ENCODE measurements at regions not wholly inside any gene's neighbourhood (a gene's known extent, or its start where the extent isn't known, plus 50 kb on each side); places are given as distances from the start of the nearest gene placed in this dataset.

DNA sequence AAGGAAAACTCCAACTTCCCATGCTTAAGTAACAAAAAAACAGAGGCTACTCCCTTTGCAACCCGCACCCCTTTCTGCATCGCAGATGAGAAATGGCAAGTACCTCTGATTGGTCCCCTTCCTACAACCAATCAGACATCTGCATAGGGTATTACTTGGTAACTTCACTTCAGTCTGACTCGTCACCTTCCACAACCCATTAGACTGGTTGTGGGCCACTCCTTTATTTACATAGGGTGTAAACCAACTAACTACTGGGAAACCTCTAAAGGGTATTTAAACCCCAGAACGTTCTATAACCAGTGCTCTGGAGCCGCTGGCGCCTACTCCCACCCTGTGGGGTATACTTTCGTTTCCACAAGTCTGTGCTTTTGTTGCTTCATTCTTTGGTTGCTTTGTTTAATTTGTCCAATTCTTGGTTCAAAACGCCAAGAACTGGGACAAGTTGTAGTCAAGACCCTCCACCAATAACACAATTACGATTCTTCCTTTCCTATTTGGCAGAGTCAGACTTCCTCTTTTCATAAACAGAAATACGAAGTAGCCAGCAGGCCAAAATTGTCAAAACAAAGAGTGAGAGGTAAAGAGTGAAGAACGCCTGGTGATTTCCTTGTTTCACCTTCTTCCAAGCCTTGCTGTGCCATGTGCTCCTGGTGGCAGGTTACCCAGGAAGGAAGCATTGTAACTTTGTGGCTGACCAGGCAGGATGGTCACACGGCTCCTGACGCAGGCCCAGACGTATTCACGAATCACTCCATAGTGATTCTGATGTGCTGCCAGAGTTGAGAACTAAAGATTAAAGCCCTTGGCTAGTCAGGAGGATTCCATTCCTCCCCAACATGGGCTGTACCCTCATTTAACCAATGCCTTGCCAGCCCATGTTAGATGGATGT lies 477.4 kb downstream of the ARHGEF28 start:
- Histone ChIP-seq H3K9ac (ENCODE audit: low read length) (no peak overlapping the region), H3K36me3 (ENCODE audit: control insufficient read depth in 1 of 2, insufficient read depth in 2 of 2, low read length in 2 of 2) (no peaks in the 10 kb centered on the region), H3K9me2 (ENCODE audit: insufficient read depth) (no peaks in the 10 kb centered on the region), H3K4me3 (replicated peaks in 1 of 2; ENCODE audit: low read depth in 1 of 2, low read length in 2 of 2) (no peak overlapping the region), H2AFZ (ENCODE audit: low read depth, low read length, poor library complexity, severe bottlenecking) (no peak overlapping the region), H3K4me1 (ENCODE audit: control insufficient read depth in 1 of 2, insufficient read depth in 2 of 2, low read length in 2 of 2) (no peaks in the 10 kb centered on the region), H3K27ac (ENCODE audit: low read depth, low read length) (no peak overlapping the region), H3K27me3 (ENCODE audit: insufficient read depth, low read length) (no peaks in the 10 kb centered on the region), H3K79me2 (ENCODE audit: insufficient read depth, low read length) (no peaks in the 10 kb centered on the region), H3K4me2 (ENCODE audit: low read length) (no peak overlapping the region), H4K20me1 (ENCODE audit: insufficient read depth) (no peaks in the 10 kb centered on the region), H3K9me3 (ENCODE audit: control insufficient read depth in 1 of 2, insufficient read depth in 1 of 2, low read depth in 1 of 2, low read length in 2 of 2) (no peaks in the 10 kb centered on the region)
- no peak for DNase-seq (ENCODE audit: low read depth, low spot score)
- BruUV-seq (replicated peaks): no TSS peak
- ChIA-PET POLR2A (no interaction called here), CTCF (no interaction called here), RAD21 (ENCODE audit: low non-redundant PET in 1 of 2, low total read pairs in 2 of 2, uncharacterized antibody in 2 of 2, unreplicated experiment in 2 of 2) (no interaction called here)
- ATAC-seq: no peak
- intact Hi-C loops (cut with micrococcal nuclease): no loop called here
- no peak for TF ChIP-seq CBX3 (IDR thresholded peaks at IDR 0.05; ENCODE audit: low read depth)
- no peak for TF ChIP-seq ZNF274 (IDR thresholded peaks at IDR 0.05; ENCODE audit: low read depth, low read length)
- TF ChIP-seq EZH2 (IDR thresholded peaks at IDR 0.05): no peak
- TF ChIP-seq TCF7L2 (IDR thresholded peaks at IDR 0.05; ENCODE audit: borderline replicate concordance, extremely low read depth, insufficient read depth, insufficient read length): no peak

DNA sequence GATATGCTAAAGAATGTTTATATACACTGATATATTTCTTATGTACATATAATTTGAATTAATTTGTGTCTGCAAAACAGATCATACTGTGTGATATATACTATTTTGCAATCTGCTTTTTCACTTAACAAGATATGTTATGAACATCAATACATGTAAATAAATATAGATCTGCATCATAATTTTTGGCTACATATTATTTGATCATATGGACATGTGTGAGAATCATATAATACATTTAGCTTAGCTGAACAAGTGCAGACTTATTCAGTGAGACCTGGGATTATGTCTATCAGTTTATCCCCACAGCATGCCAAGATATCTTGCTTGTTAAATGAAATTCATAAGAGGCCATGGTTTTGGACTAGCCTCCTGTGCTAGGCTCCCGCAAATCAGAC lies 474.3 kb downstream of the ARHGEF28 start:
- no peak overlapping the region for H3K4me2 ChIP-seq (ENCODE audit: low read length)
- H3K9me3 ChIP-seq (ENCODE audit: control insufficient read depth in 1 of 2, insufficient read depth in 1 of 2, low read depth in 1 of 2, low read length in 2 of 2): no peaks in the 10 kb centered on the region
- no peak overlapping the region for H3K4me3 ChIP-seq (replicated peaks in 1 of 2; ENCODE audit: low read depth in 1 of 2, low read length in 2 of 2)
- intact Hi-C loops (cut with micrococcal nuclease): no loop called here
- H3K36me3 ChIP-seq (ENCODE audit: control insufficient read depth in 1 of 2, insufficient read depth in 2 of 2, low read length in 2 of 2): no peaks in the 10 kb centered on the region
- no peaks in the 10 kb centered on the region for H3K27me3 ChIP-seq (ENCODE audit: insufficient read depth, low read length)
- CTCF ChIA-PET: no interaction called here
- no TSS peak for BruUV-seq (replicated peaks)
- no peak overlapping the region for H3K27ac ChIP-seq (ENCODE audit: low read depth, low read length)
- ATAC-seq (no peak), DNase-seq (ENCODE audit: low read depth, low spot score) (no peak)
- no peak overlapping the region for H3K9ac ChIP-seq (ENCODE audit: low read length)
- no peaks in the 10 kb centered on the region for H3K9me2 ChIP-seq (ENCODE audit: insufficient read depth)
- H3K4me1 ChIP-seq (ENCODE audit: control insufficient read depth in 1 of 2, insufficient read depth in 2 of 2, low read length in 2 of 2): no peaks in the 10 kb centered on the region
- POLR2A ChIA-PET: no interaction called here
- H2AFZ ChIP-seq (ENCODE audit: low read depth, low read length, poor library complexity, severe bottlenecking): no peak overlapping the region
- no peaks in the 10 kb centered on the region for H3K79me2 ChIP-seq (ENCODE audit: insufficient read depth, low read length)
- no peaks in the 10 kb centered on the region for H4K20me1 ChIP-seq (ENCODE audit: insufficient read depth)
- RAD21 ChIA-PET (ENCODE audit: low non-redundant PET in 1 of 2, low total read pairs in 2 of 2, uncharacterized antibody in 2 of 2, unreplicated experiment in 2 of 2): no interaction called here
- TF ChIP-seq, protein P1, sequence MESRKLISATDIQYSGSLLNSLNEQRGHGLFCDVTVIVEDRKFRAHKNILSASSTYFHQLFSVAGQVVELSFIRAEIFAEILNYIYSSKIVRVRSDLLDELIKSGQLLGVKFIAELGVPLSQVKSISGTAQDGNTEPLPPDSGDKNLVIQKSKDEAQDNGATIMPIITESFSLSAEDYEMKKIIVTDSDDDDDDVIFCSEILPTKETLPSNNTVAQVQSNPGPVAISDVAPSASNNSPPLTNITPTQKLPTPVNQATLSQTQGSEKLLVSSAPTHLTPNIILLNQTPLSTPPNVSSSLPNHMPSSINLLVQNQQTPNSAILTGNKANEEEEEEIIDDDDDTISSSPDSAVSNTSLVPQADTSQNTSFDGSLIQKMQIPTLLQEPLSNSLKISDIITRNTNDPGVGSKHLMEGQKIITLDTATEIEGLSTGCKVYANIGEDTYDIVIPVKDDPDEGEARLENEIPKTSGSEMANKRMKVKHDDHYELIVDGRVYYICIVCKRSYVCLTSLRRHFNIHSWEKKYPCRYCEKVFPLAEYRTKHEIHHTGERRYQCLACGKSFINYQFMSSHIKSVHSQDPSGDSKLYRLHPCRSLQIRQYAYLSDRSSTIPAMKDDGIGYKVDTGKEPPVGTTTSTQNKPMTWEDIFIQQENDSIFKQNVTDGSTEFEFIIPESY (IDR thresholded peaks at IDR 0.05; ENCODE audit: extremely low read depth, insufficient replicate concordance, low read length): no peak
- TF ChIP-seq EZH2phosphoT487 (IDR thresholded peaks at IDR 0.05; ENCODE audit: borderline replicate concordance) (no peak), SP1 (IDR thresholded peaks at IDR 0.05; ENCODE audit: low read depth) (no peak), CTCF (IDR thresholded peaks at IDR 0.05 in 2 of 3, conservative IDR thresholded peaks at IDR 0.05 in 1 of 3; ENCODE audit: borderline replicate concordance in 1 of 3, insufficient read depth in 1 of 3, low read depth in 2 of 3, low read length in 2 of 3) (no peak), TCF7L2 (IDR thresholded peaks at IDR 0.05; ENCODE audit: borderline replicate concordance, extremely low read depth, insufficient read depth, insufficient read length) (no peak), FOSL1 (IDR thresholded peaks at IDR 0.05; ENCODE audit: low read depth) (no peak)
- TF ChIP-seq, protein P2, sequence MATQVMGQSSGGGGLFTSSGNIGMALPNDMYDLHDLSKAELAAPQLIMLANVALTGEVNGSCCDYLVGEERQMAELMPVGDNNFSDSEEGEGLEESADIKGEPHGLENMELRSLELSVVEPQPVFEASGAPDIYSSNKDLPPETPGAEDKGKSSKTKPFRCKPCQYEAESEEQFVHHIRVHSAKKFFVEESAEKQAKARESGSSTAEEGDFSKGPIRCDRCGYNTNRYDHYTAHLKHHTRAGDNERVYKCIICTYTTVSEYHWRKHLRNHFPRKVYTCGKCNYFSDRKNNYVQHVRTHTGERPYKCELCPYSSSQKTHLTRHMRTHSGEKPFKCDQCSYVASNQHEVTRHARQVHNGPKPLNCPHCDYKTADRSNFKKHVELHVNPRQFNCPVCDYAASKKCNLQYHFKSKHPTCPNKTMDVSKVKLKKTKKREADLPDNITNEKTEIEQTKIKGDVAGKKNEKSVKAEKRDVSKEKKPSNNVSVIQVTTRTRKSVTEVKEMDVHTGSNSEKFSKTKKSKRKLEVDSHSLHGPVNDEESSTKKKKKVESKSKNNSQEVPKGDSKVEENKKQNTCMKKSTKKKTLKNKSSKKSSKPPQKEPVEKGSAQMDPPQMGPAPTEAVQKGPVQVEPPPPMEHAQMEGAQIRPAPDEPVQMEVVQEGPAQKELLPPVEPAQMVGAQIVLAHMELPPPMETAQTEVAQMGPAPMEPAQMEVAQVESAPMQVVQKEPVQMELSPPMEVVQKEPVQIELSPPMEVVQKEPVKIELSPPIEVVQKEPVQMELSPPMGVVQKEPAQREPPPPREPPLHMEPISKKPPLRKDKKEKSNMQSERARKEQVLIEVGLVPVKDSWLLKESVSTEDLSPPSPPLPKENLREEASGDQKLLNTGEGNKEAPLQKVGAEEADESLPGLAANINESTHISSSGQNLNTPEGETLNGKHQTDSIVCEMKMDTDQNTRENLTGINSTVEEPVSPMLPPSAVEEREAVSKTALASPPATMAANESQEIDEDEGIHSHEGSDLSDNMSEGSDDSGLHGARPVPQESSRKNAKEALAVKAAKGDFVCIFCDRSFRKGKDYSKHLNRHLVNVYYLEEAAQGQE (IDR thresholded peaks at IDR 0.05; ENCODE audit: low read depth): no peak
